Heart right ventricle (tissue), 16 donors: ENCODE measurements at regions not wholly inside any gene's neighbourhood (a gene's known extent, or its start where the extent isn't known, plus 50 kb on each side); places are given as distances from the start of the nearest gene placed in this dataset.
A peak's percentile ranks its signal among the peaks of the same experiment; 100 is the strongest.

Experiments
- ATAC-seq, 8 donors: fragments of 200-7000 bp; cut with Tn5 transposase; one replicate each; pipeline ENCODE4 v1.9.1; 2020; ENCODE audit warnings: mild to moderate bottlenecking in 8 of 8, moderate library complexity in 8 of 8, moderate number of reproducible peaks in 1 of 8
- DNase-seq, 2 donors: peaks; one replicate each; pipeline ENCODE4 v3.0.0-alpha.2; 2020
- H3K27ac ChIP-seq, 10 donors: fragments of 200-600 bp; sonication (generic) in 2 of 10; one replicate each; pipeline versions ENCODE4 v1.5.0 to v1.8.0; 2020 to 2022; ENCODE audit warnings: mild to moderate bottlenecking in 3 of 10
- H3K27me3 ChIP-seq, 7 donors: fragments of 200-600 bp; one replicate each; pipeline ENCODE4 v1.8.0; 2021 to 2022; ENCODE audit warnings: mild to moderate bottlenecking in 2 of 7
- H3K36me3 ChIP-seq, 9 donors: fragments of 200-600 bp; sonication (generic) in 1 of 9; one replicate each; pipeline versions ENCODE4 v1.5.0 to v1.8.0; 2020 to 2022; ENCODE audit warnings: mild to moderate bottlenecking in 2 of 9
- H3K4me1 ChIP-seq, 9 donors: fragments of 200-600 bp; sonication (generic) in 1 of 9; one replicate each; pipeline versions ENCODE4 v1.5.0 to v1.8.0; 2020 to 2022; ENCODE audit warnings: mild to moderate bottlenecking in 4 of 9
- H3K4me3 ChIP-seq, 10 donors: fragments of 200-600 bp; sonication (generic) in 2 of 10; one replicate each; pipeline versions ENCODE4 v1.5.0 to v1.8.0; 2020 to 2022; ENCODE audit warnings: mild to moderate bottlenecking in 7 of 10, moderate library complexity in 2 of 10
- H3K9me3 ChIP-seq, 11 donors: fragments of 200-600 bp in 10 of 11; sonication (generic) in 2 of 11; one replicate each; pipeline versions ENCODE4 v1.5.0 to v1.8.0; 2013 to 2022; ENCODE audit warnings: mild to moderate bottlenecking in 2 of 11, control low read depth in 1 of 11, moderate library complexity in 1 of 11
- WGBS, 2 donors: extraction: QIAGEN DNeasy Blood & Tissue Kit; methylation state at CpG; one replicate each; pipeline ENCODE4 v1.1.7; 2013; ENCODE audit warnings: inconsistent platforms in 1 of 2; 5-methylcytosine and 5-hydroxymethylcytosine counted together
- intact Hi-C, 10 donors: fragments of 100-400 bp; cut with DNase I; formaldehyde crosslinking; loops; one replicate each; pipeline versions ENCODE4 v1.11.1 to v1.14.2; 2022
- TF ChIP-seq, protein P1 (sequence below), 9 donors: fragments of 200-600 bp; sonication (generic) in 2 of 9; IDR thresholded peaks; one replicate each; pipeline versions ENCODE4 v1.5.0 to v1.8.0; 2021 to 2022; ENCODE audit warnings: antibody characterized with exemption in 9 of 9, mild to moderate bottlenecking in 5 of 9, moderate library complexity in 1 of 9
- donor health status: Arrhythmogenic right ventricular cardiomyopathy.
- donor health status: ischemic (EF 13 %, LVEDD 7.1; RV severe dilation, severe dysfunction).
- donor health status: healthy with polysubstance abuse.
- donor health status: DM: no; HTN: yes; CAD: no.
- donor health status: DM: no; HTN: no; CAD: no.
- donor health status: ischemic (EF 25% LVEDD 6.9; RV normal size, moderate dysfunction).
- donor health status: ischemic (EF 25% LVEDD 5.7; RV mildly dilated, moderate dysfunction).
- donor health status: healthy.
- donor health status: DM: yes; HTN: yes; CAD: no.
- donor health status: Ischemic cardiomyopathy.
- donor health status: ischemic (EF 35%, LVEDD 5.7; RV mildly dilated, moderate dysfunction).
- donor health status: nonischemic (EF 11% LVEDD 7.7; RV severe dilation, severe dysfunction).
- donor health status: DM: yes; HTN: yes; CAD: no.
- donor health status: PGD.
- donor health status: ischemic (EF 29% LVEDD 5.4; RV normal size, mild dysfunction).
- donor health status: nonischemic (EF 23%, LVEDD 6.1; RV moderate dilation, normal function).

GRCh38 chr12:115802767-115803166 is 474.7 kb downstream of the MED13L start:
- 86 to 92% methylated on average over 3 of the region's 3 CpGs for WGBS, 2 donors
- H3K27me3 ChIP-seq = no peaks in the 10 kb centered on the region
- intact Hi-C loops = no loop called here
- H3K36me3 ChIP-seq = no peaks in the 10 kb centered on the region
- no peaks in the 10 kb centered on the region for H3K9me3 ChIP-seq
- H3K4me1 ChIP-seq = no peaks in the 10 kb centered on the region
- TF ChIP-seq, protein P1, sequence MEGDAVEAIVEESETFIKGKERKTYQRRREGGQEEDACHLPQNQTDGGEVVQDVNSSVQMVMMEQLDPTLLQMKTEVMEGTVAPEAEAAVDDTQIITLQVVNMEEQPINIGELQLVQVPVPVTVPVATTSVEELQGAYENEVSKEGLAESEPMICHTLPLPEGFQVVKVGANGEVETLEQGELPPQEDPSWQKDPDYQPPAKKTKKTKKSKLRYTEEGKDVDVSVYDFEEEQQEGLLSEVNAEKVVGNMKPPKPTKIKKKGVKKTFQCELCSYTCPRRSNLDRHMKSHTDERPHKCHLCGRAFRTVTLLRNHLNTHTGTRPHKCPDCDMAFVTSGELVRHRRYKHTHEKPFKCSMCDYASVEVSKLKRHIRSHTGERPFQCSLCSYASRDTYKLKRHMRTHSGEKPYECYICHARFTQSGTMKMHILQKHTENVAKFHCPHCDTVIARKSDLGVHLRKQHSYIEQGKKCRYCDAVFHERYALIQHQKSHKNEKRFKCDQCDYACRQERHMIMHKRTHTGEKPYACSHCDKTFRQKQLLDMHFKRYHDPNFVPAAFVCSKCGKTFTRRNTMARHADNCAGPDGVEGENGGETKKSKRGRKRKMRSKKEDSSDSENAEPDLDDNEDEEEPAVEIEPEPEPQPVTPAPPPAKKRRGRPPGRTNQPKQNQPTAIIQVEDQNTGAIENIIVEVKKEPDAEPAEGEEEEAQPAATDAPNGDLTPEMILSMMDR (IDR thresholded peaks at IDR 0.05) = no peak
- ATAC-seq = no peak
- no peak overlapping the region for H3K27ac ChIP-seq
- H3K4me3 ChIP-seq = no peak overlapping the region
- no peak for DNase-seq

DNA sequence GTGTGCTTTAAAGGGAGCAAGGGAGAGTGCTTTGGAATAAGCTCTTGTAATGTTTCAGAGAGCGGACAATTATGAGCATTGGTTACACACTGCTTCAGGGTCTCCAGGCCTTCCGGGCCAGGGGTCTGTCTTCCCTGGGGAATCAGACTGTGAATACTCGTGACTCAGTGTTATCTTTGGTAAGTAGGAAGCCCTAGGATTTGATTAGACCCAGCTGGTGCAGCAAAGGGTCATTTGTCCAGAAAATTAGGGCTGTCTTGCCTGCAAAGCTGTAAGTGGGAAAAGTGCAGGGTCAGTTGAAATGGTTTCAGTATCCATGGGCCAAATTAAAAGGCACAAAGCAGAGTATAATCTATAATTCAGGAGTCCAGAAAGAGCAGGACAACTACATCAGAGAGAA is 475.6 kb downstream of the MED13L start:
- 40 to 42% methylated on average over 3 of the region's 3 CpGs for WGBS, 2 donors
- Histone ChIP-seq H3K27me3 (peaks cover 0 to 3% (median 0%) of the 10 kb centered on the region in 7 donors), H3K27ac (no peak overlapping the region), H3K36me3 (no peaks in the 10 kb centered on the region), H3K4me3 (no peak overlapping the region), H3K4me1 (no peaks in the 10 kb centered on the region), H3K9me3 (no peaks in the 10 kb centered on the region)
- intact Hi-C loops = no loop called here
- ATAC-seq (peak in 5 of 8 donors; percentile 39 to 55 (median 42)), DNase-seq (peak in 1 of 2 donors; percentile 15)
- TF ChIP-seq, protein P1 (IDR thresholded peaks at IDR 0.05) = no peak

DNA sequence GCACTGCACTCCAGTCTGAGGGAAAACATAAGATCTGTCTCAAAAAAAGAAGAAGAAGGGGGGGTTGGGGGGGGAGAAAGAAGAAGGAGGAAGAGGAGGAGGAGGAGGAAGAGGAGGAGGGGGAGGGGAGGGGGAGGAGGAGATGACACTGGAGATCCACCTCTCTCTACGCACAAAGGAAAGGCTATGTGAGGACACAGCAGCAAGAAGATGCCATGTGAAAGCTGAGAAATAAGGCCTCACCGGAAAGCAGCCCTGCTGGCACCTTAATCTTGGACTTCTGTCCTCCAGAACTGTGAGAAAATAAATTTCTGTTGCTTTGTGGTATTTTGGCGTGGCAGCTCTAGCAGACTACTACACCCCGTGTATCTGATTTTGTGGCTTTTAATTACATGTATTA is 477.9 kb downstream of the MED13L start:
- DNase-seq = no peak
- Histone ChIP-seq H3K27ac (no peak overlapping the region), H3K27me3 (peaks cover 0 to 3% (median 0%) of the 10 kb centered on the region in 7 donors), H3K9me3 (no peaks in the 10 kb centered on the region), H3K36me3 (no peaks in the 10 kb centered on the region), H3K4me3 (no peak overlapping the region), H3K4me1 (no peaks in the 10 kb centered on the region)
- intact Hi-C loops = loop anchor here in 1 of 10 donors (10.0 kb wide), 1 partner anchor 115 kb away; no protein-coding TSS in a partner anchor
- no peak for ATAC-seq
- TF ChIP-seq, protein P1 (IDR thresholded peaks at IDR 0.05) = no peak
- 89 to 91% methylated on average over 4 of the region's 4 CpGs for WGBS, 2 donors

DNA sequence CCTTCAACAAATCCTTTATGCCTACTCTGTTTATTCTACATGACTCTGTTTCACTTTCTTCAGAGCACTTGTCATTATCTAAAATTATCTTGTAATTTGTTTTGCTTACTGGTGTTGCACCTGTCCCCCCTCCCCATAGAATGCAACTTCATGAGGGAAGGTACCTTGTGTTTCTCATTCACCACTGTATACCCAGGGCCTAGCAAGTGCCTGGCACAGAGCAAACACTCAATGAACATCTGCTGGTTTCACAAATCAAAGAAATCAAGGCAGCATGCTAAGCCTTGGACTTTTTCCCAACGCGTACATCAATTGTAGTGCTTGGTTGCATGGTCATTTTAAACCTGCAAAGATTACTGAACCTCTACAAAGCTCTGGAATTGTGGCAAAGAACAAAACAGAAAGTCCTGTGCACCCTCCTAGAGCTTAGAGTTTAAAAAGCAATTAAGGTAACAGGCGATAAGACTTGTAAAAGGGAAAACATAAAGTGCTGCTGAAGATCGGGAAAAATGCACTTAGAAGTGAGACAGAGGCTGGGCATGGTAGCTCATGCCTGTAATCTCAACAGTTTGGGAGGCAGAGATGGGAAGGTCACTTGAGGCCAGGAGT is 479.1 kb downstream of the MED13L start:
- DNase-seq = no peak
- no peak overlapping the region for H3K27ac ChIP-seq
- H3K27me3 ChIP-seq = peaks cover 0 to 3% (median 0%) of the 10 kb centered on the region in 7 donors
- no peaks in the 10 kb centered on the region for H3K4me1 ChIP-seq
- H3K9me3 ChIP-seq = no peaks in the 10 kb centered on the region
- TF ChIP-seq, protein P1 (IDR thresholded peaks at IDR 0.05) = no peak
- ATAC-seq = no peak
- 85 to 87% methylated on average over 4 of the region's 4 CpGs for WGBS, 2 donors
- intact Hi-C loops = loop anchor here in 1 of 10 donors (10.0 kb wide), 1 partner anchor 116 kb away; no protein-coding TSS in a partner anchor
- H3K4me3 ChIP-seq = no peak overlapping the region
- H3K36me3 ChIP-seq = no peaks in the 10 kb centered on the region
